Adipocyte (in vitro differentiated cells): ENCODE measurements at regions not wholly inside any gene's neighbourhood (a gene's known extent, or its start where the extent isn't known, plus 50 kb on each side); places are given as distances from the start of the nearest gene placed in this dataset.
"Not testable (repeated sequence)": the region's sequence is repeated elsewhere in the genome, so short reads cannot be mapped to it uniquely, and the experiment has no call there.

ENCODE experiments used
- DNase-seq: peaks from one replicate; pipeline ENCODE4 v3.0.0-alpha.2; 2015; ENCODE audit warnings: low read depth
- H3K27me3 ChIP-seq: replicated peaks from 2 replicates; pipeline ENCODE4 v1.7.0; 2013; ENCODE audit warnings: mild to moderate bottlenecking, low read length, moderate library complexity; ENCODE audit not compliant: control insufficient read depth, insufficient read depth
- H3K36me3 ChIP-seq: 2 replicates; pipeline ENCODE4 v1.7.0; 2013; ENCODE audit warnings: low read length, mild to moderate bottlenecking, moderate library complexity; ENCODE audit not compliant: control insufficient read depth, insufficient read depth, severe bottlenecking
- H3K4me1 ChIP-seq: 2 replicates; pipeline ENCODE4 v1.7.0; 2013; ENCODE audit warnings: mild to moderate bottlenecking, low read length, moderate library complexity; ENCODE audit not compliant: control insufficient read depth, insufficient read depth
- H3K4me3 ChIP-seq: 2 replicates; pipeline ENCODE4 v1.7.0; 2013; ENCODE audit warnings: mild to moderate bottlenecking, low read length, moderate library complexity
- H3K9ac ChIP-seq: 2 replicates; pipeline ENCODE4 v1.7.0; 2013; ENCODE audit warnings: mild to moderate bottlenecking, low read length, moderate library complexity
- H3K9me3 ChIP-seq: 2 replicates; pipeline ENCODE4 v1.7.0; 2013; ENCODE audit warnings: mild to moderate bottlenecking, low read length, moderate library complexity; ENCODE audit not compliant: control insufficient read depth

DNA sequence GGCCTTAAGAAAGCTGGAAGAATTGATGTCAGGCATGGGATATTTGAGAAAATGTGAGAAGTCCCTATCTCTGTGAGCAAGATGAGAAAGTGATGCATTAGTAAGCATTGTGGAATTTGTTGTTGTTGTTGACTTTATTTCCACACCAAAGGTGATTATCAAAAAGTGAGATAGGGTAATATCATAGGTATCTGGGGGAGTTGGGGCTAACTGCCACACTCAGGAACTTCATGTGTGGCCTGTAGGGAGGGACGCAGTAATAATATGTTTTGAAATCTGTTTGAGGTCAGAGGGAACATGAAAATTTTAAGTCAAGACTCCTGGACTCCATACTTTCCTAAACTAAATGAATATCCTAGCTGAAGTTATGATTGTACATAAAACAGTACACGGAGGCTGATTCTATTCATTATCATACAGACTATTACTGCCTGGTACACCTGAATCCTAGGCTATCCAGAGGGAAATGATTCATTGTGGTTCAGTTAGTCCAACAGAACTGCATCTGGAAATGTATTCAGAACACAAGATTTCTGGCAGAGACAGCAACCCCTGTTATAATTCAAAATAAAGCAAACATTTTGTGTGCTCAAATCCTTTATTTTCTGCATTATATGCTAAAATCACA lies 304.8 kb downstream of the CPS1 start:
- no peaks in the 10 kb centered on the region for H3K36me3 ChIP-seq
- no peaks in the 10 kb centered on the region for H3K27me3 ChIP-seq
- H3K4me1 ChIP-seq, result no peaks in the 10 kb centered on the region
- no peak overlapping the region for H3K4me3 ChIP-seq
- no peak overlapping the region for H3K9ac ChIP-seq
- no peak for DNase-seq
- H3K9me3 ChIP-seq, result no peaks in the 10 kb centered on the region

DNA sequence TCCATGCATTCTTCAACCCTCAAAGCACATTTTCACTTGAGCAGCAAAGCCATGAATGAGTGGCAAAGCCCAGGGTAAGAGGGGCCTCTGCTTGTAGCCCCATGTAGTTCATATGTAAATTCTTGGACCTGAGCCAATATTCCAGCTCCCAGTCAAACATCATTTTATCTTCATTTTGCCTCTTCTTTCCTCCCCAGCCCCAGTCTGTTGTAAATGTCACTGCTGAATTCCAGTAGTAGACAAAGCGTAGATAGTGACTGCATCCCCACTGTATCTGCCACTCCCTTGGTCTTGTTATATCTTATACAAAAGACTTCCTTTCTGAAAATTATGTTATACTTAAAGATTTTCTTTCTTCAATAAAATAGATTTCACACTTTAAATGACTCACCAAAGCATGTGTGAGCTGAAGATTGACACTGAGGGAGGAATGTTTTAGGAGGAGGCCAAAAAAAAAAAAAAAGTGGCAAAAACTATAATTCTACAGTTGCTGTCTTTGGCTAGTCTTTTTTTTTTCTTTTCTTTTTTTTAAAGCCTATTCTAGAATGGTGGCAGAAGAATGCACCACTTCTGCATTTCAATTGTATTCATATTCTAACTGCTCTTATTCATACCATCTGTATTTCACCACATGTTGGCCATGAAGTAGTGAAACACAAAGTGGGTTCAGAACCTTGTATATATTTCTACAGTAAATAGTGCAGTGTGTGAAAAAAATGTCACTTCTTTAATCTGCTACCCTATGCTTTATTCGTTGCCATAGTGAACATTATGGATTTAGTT lies 306.1 kb downstream of the CPS1 start:
- no peaks in the 10 kb centered on the region for H3K36me3 ChIP-seq
- H3K9ac ChIP-seq, result no peak overlapping the region
- no peaks in the 10 kb centered on the region for H3K4me1 ChIP-seq
- no peaks in the 10 kb centered on the region for H3K9me3 ChIP-seq
- no peaks in the 10 kb centered on the region for H3K27me3 ChIP-seq
- no peak overlapping the region for H3K4me3 ChIP-seq
- no peak for DNase-seq

DNA sequence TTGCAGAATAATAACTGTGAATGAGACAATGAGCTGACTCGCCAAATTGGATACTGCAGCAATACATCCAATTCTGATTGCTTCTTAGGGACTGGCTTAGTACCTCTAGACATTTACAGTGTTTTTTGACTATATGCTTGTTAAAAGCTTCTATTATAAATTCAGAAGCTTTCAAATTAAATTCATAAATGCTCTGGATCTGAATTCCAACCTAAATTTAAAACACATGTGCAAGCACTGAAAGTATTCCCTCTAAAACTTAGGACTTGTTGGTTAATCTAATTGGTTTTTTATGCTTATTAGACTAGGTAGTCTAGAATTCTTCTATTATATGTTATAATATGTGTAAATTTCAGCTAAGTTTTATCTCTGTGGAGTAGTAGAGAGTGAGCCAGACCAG lies 306.9 kb downstream of the CPS1 start:
- H3K4me3 ChIP-seq, result no peak overlapping the region
- H3K36me3 ChIP-seq, result no peaks in the 10 kb centered on the region
- no peaks in the 10 kb centered on the region for H3K4me1 ChIP-seq
- no peaks in the 10 kb centered on the region for H3K9me3 ChIP-seq
- DNase-seq, result no peak
- H3K27me3 ChIP-seq, result no peaks in the 10 kb centered on the region
- H3K9ac ChIP-seq, result no peak overlapping the region

DNA sequence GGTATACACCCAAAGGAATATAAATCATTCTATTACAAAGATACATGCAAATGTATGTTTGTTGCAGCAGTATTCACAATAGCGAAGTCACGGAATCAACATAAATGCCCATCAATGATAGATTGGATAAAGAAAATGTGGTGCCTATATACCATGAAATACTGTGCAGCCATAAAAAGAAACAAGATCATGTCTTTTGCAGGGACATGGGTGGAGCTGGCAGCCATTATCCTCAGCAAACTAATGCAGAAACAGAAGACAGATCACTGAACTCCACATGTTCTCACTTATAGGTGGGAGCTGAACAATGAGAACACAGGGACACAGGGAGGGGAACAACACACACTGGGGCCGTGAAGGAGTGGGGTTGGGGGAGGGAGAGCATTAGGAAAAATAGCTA lies 315.2 kb downstream of the CPS1 start:
- H3K9ac ChIP-seq, H3K9me3 ChIP-seq, H3K4me1 ChIP-seq, DNase-seq, H3K27me3 ChIP-seq, H3K36me3 ChIP-seq, H3K4me3 ChIP-seq: not testable (repeated sequence)

DNA sequence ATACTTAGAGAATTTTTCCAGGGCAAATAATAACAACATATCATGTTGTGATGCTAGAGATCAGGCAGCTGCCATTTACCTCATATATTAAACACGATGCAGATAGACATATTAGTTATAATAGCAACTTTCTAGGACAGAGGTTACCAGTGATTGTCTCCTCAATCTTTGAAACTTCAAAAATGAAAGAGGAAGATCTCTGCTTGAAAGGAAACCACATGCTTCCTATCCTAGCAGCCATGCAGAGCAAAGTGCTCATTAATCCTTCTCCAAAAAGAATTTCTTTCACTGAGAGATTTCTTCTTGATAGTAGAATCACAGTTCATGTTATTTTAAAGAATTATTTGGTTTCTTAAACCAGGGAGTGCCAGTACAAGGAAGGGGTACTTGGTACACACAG lies 317.2 kb downstream of the CPS1 start:
- H3K27me3 ChIP-seq, result no peaks in the 10 kb centered on the region
- H3K4me1 ChIP-seq, result no peaks in the 10 kb centered on the region
- DNase-seq, result no peak
- H3K36me3 ChIP-seq, result no peaks in the 10 kb centered on the region
- H3K9me3 ChIP-seq, result no peaks in the 10 kb centered on the region
- no peak overlapping the region for H3K4me3 ChIP-seq
- H3K9ac ChIP-seq, result no peak overlapping the region

DNA sequence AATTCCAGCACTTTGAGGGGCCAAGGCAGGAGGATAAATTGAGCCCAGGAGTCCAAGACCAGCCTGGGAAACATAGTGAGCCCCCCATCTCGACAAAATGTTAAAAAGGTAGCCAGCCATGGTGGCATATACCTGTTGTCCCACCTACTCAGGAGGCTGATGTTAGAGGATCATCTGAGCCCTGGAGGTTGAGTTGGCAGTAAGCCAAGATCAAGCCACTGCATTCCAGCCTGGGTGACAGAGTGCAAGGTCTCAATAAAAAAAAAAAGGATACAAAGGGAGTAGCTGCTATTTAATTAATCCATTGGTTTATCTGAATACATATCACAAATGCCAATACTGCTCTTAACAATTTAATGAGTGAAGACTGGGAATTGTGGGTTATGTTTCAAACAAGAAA lies 327.8 kb downstream of the CPS1 start:
- H3K4me3 ChIP-seq, result no peak overlapping the region
- no peaks in the 10 kb centered on the region for H3K27me3 ChIP-seq
- no peak overlapping the region for H3K9ac ChIP-seq
- no peaks in the 10 kb centered on the region for H3K4me1 ChIP-seq
- DNase-seq, result no peak
- no peaks in the 10 kb centered on the region for H3K36me3 ChIP-seq
- H3K9me3 ChIP-seq, result no peaks in the 10 kb centered on the region

DNA sequence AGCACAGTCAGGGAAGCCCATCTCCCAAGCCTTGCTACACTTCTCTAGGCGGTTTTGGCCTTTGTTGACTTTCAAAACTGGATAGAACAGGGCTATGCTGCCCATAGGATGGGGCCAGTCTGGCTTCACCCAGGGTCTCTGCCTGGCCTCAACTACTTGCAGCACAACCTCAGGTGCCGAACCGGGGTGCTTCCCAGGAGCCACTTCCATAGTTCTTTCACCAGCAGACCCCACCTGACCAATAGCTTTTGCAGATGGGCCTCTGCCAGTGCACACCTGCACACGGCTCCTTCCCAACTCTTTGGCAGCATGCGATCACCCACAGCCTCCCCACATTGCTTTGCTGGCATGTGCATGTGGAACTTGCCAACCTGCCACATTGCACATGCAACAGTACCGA lies 331.6 kb downstream of the CPS1 start:
- peaks cover 5% of the 10 kb centered on the region for H3K9me3 ChIP-seq
- no peak overlapping the region for H3K9ac ChIP-seq
- H3K36me3 ChIP-seq, result no peaks in the 10 kb centered on the region
- no peak for DNase-seq
- no peak overlapping the region for H3K4me3 ChIP-seq
- H3K4me1 ChIP-seq, result no peaks in the 10 kb centered on the region
- no peaks in the 10 kb centered on the region for H3K27me3 ChIP-seq

DNA sequence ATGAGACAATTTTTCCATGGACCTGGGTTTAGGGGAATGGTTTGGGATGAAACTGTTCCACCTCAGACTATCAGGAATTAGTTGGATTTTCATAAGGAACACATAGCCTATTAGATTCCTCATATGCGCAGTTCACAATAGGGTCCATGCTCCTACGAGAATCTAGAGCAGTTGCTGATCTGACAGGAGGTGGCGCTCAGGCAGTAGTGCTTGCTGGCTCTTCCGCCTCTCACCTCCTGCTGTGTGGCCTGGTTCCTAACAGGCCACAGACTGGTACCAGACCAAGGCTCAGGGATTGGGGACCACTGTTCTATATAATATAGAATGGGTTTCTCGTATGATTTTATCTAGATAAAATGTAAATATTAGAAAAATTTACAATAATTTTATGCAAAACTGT lies 338.7 kb downstream of the CPS1 start:
- Histone ChIP-seq H3K9ac (no peak overlapping the region), H3K4me1 (no peaks in the 10 kb centered on the region), H3K27me3 (no peaks in the 10 kb centered on the region), H3K4me3 (no peak overlapping the region), H3K36me3 (no peaks in the 10 kb centered on the region), H3K9me3 (peaks cover 2% of the 10 kb centered on the region)
- no peak for DNase-seq

DNA sequence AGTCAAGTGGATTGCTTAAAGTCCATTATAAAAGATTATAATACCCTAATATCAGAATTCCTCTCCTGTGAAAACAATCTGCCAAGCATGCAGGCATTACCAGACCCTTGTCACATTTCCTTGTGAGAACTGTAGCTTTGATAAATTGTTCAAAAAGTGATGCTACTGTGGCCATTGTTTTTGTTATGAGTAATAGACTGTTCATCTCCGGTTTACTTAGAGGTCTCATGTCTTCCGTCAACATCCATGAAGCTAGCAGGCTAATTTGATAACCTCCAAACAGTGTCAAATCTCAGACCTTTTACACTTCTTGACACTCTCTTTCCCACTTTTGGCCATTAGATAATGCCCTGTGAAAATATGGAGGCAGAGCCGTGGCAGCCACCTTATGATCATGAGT lies 342.7 kb downstream of the CPS1 start:
- no peaks in the 10 kb centered on the region for H3K9me3 ChIP-seq
- H3K9ac ChIP-seq, result no peak overlapping the region
- no peak overlapping the region for H3K4me3 ChIP-seq
- H3K36me3 ChIP-seq, result no peaks in the 10 kb centered on the region
- DNase-seq, result no peak
- no peaks in the 10 kb centered on the region for H3K4me1 ChIP-seq
- H3K27me3 ChIP-seq, result no peaks in the 10 kb centered on the region

DNA sequence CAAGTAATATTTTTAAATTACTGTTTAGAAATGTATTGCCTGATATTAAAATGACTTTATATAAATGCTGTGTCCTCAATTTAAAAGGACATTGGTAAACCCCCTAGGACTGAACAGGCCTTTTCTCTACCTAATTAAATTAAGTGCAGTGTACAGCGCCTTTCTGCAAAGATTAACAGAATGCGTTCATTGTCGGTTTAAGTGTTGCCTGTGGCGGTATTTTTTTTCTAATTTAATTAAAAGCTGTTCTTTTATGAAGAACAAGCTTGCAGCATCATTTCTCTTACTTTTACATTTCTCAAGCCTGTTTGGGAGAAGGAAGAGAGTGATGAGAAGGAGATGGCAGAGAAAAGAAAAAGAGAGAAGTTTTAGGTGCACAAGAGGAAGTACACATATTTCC lies 344.9 kb downstream of the CPS1 start:
- Histone ChIP-seq H3K27me3 (no peaks in the 10 kb centered on the region), H3K9ac (no peak overlapping the region), H3K4me1 (no peaks in the 10 kb centered on the region), H3K36me3 (no peaks in the 10 kb centered on the region), H3K9me3 (no peaks in the 10 kb centered on the region), H3K4me3 (no peak overlapping the region)
- DNase-seq, result no peak

DNA sequence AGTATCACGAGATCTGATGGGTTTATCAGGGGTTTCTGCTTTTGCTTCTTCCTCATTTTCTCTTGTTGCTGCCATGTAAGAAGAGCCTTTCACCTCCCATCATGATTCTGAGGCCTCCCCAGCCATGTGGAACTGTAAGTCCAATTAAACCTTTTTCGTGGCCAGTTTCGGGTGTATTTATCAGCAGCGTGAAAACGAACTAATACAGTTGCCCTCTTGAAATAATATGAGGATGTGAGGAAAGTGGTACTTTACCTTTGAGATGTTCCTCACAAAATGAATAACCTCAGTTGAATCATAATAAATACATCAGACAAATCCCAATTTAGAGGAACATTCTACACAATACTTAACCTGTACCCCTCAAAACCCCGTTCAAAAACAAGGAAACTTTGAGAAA lies 356.4 kb downstream of the CPS1 start:
- Histone ChIP-seq H3K4me1 (no peaks in the 10 kb centered on the region), H3K4me3 (no peak overlapping the region), H3K27me3 (no peaks in the 10 kb centered on the region)

DNA sequence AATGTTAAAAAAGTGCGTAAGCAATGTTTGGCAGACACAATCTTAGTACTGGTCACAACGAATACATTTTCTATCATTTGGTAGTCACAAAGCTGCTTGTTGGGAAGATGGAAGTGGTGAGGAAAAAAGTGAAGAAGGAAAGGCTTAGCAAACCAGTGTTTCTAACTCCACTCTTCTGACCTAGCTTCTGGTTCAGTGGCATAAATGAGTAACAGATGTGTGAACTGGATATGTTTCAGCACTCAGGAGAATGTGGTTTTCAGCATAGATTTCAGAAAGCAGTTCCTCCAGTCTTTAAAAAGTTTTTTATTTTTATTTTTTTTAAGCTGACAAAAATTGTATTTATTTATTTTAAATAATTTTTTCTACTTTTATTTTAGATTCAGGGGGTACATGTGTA lies 357.1 kb downstream of the CPS1 start:
- no peak overlapping the region for H3K4me3 ChIP-seq
- H3K9ac ChIP-seq, result no peak overlapping the region
- peaks cover 3% of the 10 kb centered on the region for H3K9me3 ChIP-seq
- H3K27me3 ChIP-seq, result no peaks in the 10 kb centered on the region
- DNase-seq, result peak; percentile 70
- no peaks in the 10 kb centered on the region for H3K4me1 ChIP-seq
- H3K36me3 ChIP-seq, result no peaks in the 10 kb centered on the region

More for the DNA sequence above, 356.4 kb downstream of the CPS1 start:
- Histone ChIP-seq H3K9ac (no peak overlapping the region), H3K9me3 (peaks cover 3% of the 10 kb centered on the region), H3K36me3 (no peaks in the 10 kb centered on the region)
- DNase-seq, result no peak
